ENCODE measurements at regions not wholly inside any gene's neighbourhood (a gene's known extent, or its start where the extent isn't known, plus 50 kb on each side); places are given as distances from the start of the nearest gene placed in this dataset.

DNA sequence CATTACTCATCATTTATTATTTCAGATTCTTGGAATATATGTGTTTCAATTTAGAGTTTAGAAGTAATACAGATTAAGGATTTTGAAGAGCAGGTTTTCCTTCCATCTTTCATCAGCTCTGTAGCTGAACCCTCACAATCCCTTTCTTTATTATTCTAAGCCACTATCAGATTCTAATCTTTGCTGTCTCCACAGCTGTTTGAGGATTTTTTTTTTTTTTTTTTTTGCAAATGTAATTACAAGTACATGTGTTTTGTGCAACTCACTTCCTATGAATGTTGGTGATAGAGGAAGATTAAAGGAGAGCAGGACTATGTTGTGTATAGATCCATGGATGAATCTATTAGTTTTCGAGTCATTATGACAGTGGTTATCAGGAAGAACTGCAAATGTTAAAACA, 87.4 kb upstream of the TENM3 start:
- TF ChIP-seq, protein P1, sequence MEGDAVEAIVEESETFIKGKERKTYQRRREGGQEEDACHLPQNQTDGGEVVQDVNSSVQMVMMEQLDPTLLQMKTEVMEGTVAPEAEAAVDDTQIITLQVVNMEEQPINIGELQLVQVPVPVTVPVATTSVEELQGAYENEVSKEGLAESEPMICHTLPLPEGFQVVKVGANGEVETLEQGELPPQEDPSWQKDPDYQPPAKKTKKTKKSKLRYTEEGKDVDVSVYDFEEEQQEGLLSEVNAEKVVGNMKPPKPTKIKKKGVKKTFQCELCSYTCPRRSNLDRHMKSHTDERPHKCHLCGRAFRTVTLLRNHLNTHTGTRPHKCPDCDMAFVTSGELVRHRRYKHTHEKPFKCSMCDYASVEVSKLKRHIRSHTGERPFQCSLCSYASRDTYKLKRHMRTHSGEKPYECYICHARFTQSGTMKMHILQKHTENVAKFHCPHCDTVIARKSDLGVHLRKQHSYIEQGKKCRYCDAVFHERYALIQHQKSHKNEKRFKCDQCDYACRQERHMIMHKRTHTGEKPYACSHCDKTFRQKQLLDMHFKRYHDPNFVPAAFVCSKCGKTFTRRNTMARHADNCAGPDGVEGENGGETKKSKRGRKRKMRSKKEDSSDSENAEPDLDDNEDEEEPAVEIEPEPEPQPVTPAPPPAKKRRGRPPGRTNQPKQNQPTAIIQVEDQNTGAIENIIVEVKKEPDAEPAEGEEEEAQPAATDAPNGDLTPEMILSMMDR (IDR thresholded peaks at IDR 0.05; ENCODE audit: low read length, missing control alignments): no peak
- H3K4me3 ChIP-seq (replicated peaks; ENCODE audit: low read depth, low read length): no peak overlapping the region
- DNase-seq (ENCODE audit: low read depth): no peak

DNA sequence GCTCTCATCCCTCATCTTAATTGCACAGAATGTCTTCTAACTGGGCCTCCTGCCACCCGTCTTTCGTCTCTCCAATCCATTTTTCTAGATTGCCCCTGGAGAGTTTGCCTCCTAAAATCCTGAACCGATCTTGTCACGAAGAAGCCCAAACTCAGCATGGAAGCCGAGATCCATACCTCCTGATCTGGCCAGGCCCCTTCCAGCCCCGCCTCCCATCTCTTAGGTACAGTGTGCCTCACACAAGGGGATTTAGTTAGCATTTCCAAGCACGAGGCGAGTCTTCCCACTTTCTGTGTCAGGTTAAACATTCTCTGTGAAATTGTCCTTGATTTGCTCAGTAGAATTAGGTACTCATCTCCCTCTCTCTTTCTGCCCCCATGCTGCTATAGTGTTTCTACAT, 80.0 kb upstream of the TENM3 start:
- no peak overlapping the region for H3K4me3 ChIP-seq (replicated peaks; ENCODE audit: low read depth, low read length)
- DNase-seq (ENCODE audit: low read depth): no peak
- TF ChIP-seq, protein P1 (IDR thresholded peaks at IDR 0.05; ENCODE audit: low read length, missing control alignments): no peak

DNA sequence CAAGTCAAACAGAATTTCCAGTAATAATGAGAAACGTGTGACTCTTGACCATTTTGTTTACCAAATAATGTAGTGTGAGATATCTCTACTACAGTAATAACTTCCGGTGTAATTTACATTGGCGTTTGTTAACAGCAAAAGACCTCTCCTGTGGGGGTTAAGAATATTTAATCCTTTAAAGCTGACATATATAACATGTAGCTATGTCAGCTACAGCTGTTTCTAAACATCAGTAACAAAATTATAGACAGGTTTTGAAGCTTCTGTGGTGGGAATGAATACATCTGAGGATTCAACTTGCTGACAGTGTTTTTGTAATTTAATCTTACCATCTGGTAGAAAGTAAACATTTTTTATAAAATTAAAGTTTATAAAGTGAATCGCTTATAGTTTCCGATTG, 73.6 kb upstream of the TENM3 start:
- TF ChIP-seq, protein P1 (IDR thresholded peaks at IDR 0.05; ENCODE audit: low read length, missing control alignments): no peak
- no peak for DNase-seq (ENCODE audit: low read depth)
- H3K4me3 ChIP-seq (replicated peaks; ENCODE audit: low read depth, low read length): no peak overlapping the region

DNA sequence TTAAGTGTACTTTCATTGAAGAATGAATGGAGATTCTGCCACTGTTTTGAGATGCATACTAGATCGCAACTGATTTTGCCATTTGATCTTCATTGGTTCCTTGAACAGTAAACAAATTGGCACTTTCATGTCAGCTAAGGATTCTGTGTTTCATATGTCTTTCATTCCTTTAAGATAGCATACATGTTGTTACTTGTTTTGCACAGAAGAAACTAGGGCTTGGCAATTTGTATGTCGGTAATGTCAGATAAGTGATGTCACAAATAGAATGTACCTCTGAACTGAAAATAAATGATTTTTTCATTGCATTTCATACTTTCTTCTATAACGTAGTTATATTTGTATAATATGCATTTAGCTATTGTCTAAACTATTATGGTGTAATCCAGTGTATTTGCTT, 73.2 kb upstream of the TENM3 start:
- TF ChIP-seq, protein P1 (IDR thresholded peaks at IDR 0.05; ENCODE audit: low read length, missing control alignments): no peak
- no peak overlapping the region for H3K4me3 ChIP-seq (replicated peaks; ENCODE audit: low read depth, low read length)
- no peak for DNase-seq (ENCODE audit: low read depth)

DNA sequence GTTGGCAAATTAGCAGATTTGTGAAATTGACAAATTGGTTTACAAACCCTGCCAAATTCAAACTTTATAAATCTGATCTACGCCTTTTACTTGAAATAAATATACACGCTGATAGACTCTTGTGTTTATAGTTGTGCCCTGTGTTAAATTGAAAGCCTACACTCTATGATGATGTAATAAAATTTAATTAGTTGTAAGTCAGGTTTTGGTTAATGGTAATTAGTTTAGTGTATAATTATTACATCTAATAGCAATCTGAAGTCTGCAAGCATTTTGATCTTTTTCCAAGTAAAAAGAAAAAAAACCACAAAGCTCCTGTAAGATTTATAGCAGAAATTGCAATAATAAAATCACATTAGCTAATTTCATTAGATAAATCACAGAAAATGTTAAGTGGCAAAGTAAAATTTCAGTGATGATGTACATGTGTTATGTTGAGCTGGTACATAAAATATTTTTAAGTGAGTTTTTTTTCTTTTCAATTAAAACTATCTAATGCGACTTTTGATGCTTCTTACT, 72.7 kb upstream of the TENM3 start:
- TF ChIP-seq, protein P1 (IDR thresholded peaks at IDR 0.05; ENCODE audit: low read length, missing control alignments): no peak
- no peak for DNase-seq (ENCODE audit: low read depth)
- no peak overlapping the region for H3K4me3 ChIP-seq (replicated peaks; ENCODE audit: low read depth, low read length)

DNA sequence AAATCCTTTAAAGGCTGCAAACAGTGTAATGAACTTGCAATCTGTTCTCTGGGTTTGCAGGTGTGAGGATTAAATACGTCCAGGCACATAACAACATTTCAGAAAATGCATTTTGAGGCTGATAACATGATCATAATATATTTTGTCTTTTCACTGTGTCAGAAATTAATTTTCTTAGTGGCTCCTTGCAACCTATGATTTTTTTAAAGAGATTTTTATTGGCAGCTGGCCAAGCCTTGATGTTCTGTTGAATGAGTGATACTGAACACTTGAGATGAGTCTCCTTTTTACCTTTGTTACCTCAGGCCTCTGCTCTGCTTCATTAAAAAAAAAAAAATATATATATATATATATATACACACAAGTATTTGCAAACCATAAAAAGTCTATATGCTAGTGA, 68.2 kb upstream of the TENM3 start:
- DNase-seq (ENCODE audit: low read depth): no peak
- TF ChIP-seq, protein P1 (IDR thresholded peaks at IDR 0.05; ENCODE audit: low read length, missing control alignments): no peak
- no peak overlapping the region for H3K4me3 ChIP-seq (replicated peaks; ENCODE audit: low read depth, low read length)

DNA sequence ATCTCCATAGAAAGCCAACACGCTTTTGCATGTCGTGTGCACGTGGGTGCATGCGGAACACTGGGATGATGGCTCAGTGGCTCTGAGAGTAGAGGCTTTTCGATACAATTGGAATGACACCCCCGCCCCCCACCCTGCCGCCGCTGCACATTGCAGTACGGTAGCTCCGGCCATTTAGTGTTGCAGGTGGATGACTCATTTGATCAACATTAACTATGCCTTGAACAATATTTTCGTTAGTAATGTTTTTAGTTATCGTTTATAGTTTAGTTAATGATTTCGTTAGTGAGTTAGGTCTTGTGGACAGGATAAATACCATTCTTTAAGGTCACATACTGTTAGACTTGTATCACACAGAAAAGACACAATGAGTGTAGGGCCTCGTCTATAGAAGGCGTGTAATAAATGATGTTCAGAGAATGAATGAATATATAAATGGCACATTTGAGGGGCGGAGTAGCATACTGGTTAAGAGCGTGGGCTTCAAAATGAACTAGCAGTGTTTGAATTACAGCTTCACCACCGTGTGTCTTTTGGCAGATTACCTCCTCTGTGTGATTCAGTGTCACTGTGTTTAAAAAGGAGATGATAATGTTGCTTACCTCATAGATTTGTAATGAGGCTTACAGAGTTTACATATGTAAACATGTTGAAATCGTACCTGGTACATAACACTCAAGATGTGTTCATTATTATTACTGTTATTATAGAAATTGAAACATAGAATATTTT, 67.2 kb upstream of the TENM3 start:
- H3K4me3 ChIP-seq (replicated peaks; ENCODE audit: low read depth, low read length): no peak overlapping the region
- TF ChIP-seq, protein P1 (IDR thresholded peaks at IDR 0.05; ENCODE audit: low read length, missing control alignments): no peak
- DNase-seq (ENCODE audit: low read depth): no peak
